Keratinocyte (primary cell): ENCODE measurements at regions not wholly inside any gene's neighbourhood (a gene's known extent, or its start where the extent isn't known, plus 50 kb on each side); places are given as distances from the start of the nearest gene placed in this dataset.

Experiments used
- DNase-seq: peaks from one replicate; pipeline ENCODE4 v3.0.0-alpha.2; 2011; ENCODE audit warnings: low read depth, missing footprints, low spot score
- FAIRE-seq: peaks from 2 replicates; lab custom pipeline; 2011; peaks lifted over from hg19 to GRCh38; lab: Jason Lieb, UNC
- H2AFZ ChIP-seq: 2 replicates; pipeline ENCODE4 v1.6.0; 2012; ENCODE audit warnings: low read length, control low read depth, inconsistent platforms; ENCODE audit not compliant: control insufficient read depth
- H3K27ac ChIP-seq: 2 replicates; pipeline ENCODE4 v1.5.1; 2011; ENCODE audit warnings: low read length; ENCODE audit not compliant: control insufficient read depth, insufficient read depth
- H3K27me3 ChIP-seq: 3 replicates; pipeline ENCODE4 v1.6.0; 2011; ENCODE audit warnings: low read length; ENCODE audit not compliant: control insufficient read depth, insufficient read depth; ENCODE audit errors: extremely low read depth
- H3K36me3 ChIP-seq, 2 experiments: 2 replicates in 1 of 2; 3 replicates in 1 of 2; pipeline ENCODE4 v1.5.1; 2011; ENCODE audit warnings: low read length in 2 of 2, mild to moderate bottlenecking in 1 of 2; ENCODE audit not compliant: control insufficient read depth in 2 of 2, insufficient read depth in 2 of 2; ENCODE audit errors: extremely low read depth in 1 of 2
- H3K4me1 ChIP-seq: 3 replicates; pipeline ENCODE4 v1.5.1; 2011; ENCODE audit warnings: low read length; ENCODE audit not compliant: control insufficient read depth, insufficient read depth; ENCODE audit errors: extremely low read depth
- H3K4me2 ChIP-seq: 3 replicates; pipeline ENCODE4 v1.6.0; 2011; ENCODE audit warnings: low read depth, low read length; ENCODE audit not compliant: control insufficient read depth, insufficient read depth; ENCODE audit errors: extremely low read depth
- H3K4me3 ChIP-seq, 3 experiments: fragments of 200-600 bp in 1 of 3; sonication (generic) in 1 of 3; 2 replicates in 2 of 3; 3 replicates in 1 of 3; pipeline ENCODE4 v1.5.1; 2011 to 2016; ENCODE audit warnings: low read length in 3 of 3, mild to moderate bottlenecking in 3 of 3, control low read depth in 2 of 3, inconsistent platforms in 1 of 3, low read depth in 1 of 3, mixed read lengths in 1 of 3, mixed run types in 1 of 3, moderate library complexity in 1 of 3; ENCODE audit not compliant: control insufficient read depth in 2 of 3, insufficient read depth in 2 of 3; ENCODE audit errors: extremely low read depth in 1 of 3
- H3K79me2 ChIP-seq: 2 replicates; pipeline ENCODE4 v1.6.0; 2012; ENCODE audit warnings: low read length; ENCODE audit not compliant: control insufficient read depth, insufficient read depth
- H3K9ac ChIP-seq: 3 replicates; pipeline ENCODE4 v1.6.0; 2011; ENCODE audit warnings: low read length; ENCODE audit not compliant: control insufficient read depth, insufficient read depth; ENCODE audit errors: extremely low read depth
- H3K9me1 ChIP-seq: 3 replicates; pipeline ENCODE4 v1.6.0; 2011; ENCODE audit warnings: low read length; ENCODE audit not compliant: control insufficient read depth, insufficient read depth; ENCODE audit errors: extremely low read depth
- H3K9me3 ChIP-seq: 2 replicates; pipeline ENCODE4 v1.5.1; 2012; ENCODE audit warnings: low read depth, low read length; ENCODE audit not compliant: control insufficient read depth
- H4K20me1 ChIP-seq: 3 replicates; pipeline ENCODE4 v1.6.0; 2011; ENCODE audit warnings: low read length; ENCODE audit not compliant: control insufficient read depth, insufficient read depth; ENCODE audit errors: extremely low read depth
- CTCF ChIP-seq, 3 experiments: IDR thresholded peaks in 1 of 3; conservative IDR thresholded peaks in 1 of 3; optimal IDR thresholded peaks in 1 of 3; 2 replicates in 2 of 3; 3 replicates in 1 of 3; pipeline versions ENCODE3 to v1.5.1; 2011; ENCODE audit warnings: low read length in 3 of 3, mild to moderate bottlenecking in 3 of 3, moderate library complexity in 2 of 3, control low read depth in 1 of 3, inconsistent platforms in 1 of 3; ENCODE audit not compliant: insufficient read depth in 2 of 3; ENCODE audit errors: extremely low read depth in 1 of 3
- EZH2 ChIP-seq: IDR thresholded peaks from one replicate; pipeline ENCODE4 v1.6.1; 2012; ENCODE audit warnings: inconsistent platforms, mild to moderate bottlenecking, low read length, moderate library complexity
- dilution Hi-C: fragments of 300-500 bp; cut with MboI; formaldehyde crosslinking; loops from one replicate; pipeline ENCODE4 v1.7.0; 2020; ENCODE audit warnings: low sequenced_read_pairs; ENCODE audit not compliant: extremely low pct_ligation_motif_present

GRCh38 chr2:236888794-236889780 is 196.6 kb upstream of the COPS8 start:
- H3K4me1 ChIP-seq, result peaks cover 4% of the 10 kb centered on the region
- no peak for TF ChIP-seq EZH2
- TF ChIP-seq CTCF (optimal IDR thresholded peaks at IDR 0.05 in 1 of 3, IDR thresholded peaks at IDR 0.05 in 1 of 3, conservative IDR thresholded peaks at IDR 0.05 in 1 of 3; ENCODE audit: extremely low read depth in 1 of 3, insufficient read depth in 2 of 3, low read length in 3 of 3), result no peak
- no peaks in the 10 kb centered on the region for H3K9me1 ChIP-seq
- H3K9ac ChIP-seq, result no peak overlapping the region
- no peaks in the 10 kb centered on the region for H3K9me3 ChIP-seq
- H3K79me2 ChIP-seq, result no peaks in the 10 kb centered on the region
- no peak overlapping the region for H3K4me2 ChIP-seq
- H3K27me3 ChIP-seq, result no peaks in the 10 kb centered on the region
- no peak overlapping the region for H2AFZ ChIP-seq
- no peaks in the 10 kb centered on the region for H3K36me3 ChIP-seq
- H3K4me3 ChIP-seq, result no peak overlapping the region
- no peaks in the 10 kb centered on the region for H4K20me1 ChIP-seq
- dilution Hi-C loops, result no loop called here
- FAIRE-seq (no peak), DNase-seq (no peak)
- H3K27ac ChIP-seq, result no peak overlapping the region

GRCh38 chr2:236889791-236890704 is 195.6 kb upstream of the COPS8 start:
- Histone ChIP-seq H3K27me3 (no peaks in the 10 kb centered on the region), H2AFZ (no peak overlapping the region), H3K9me1 (no peaks in the 10 kb centered on the region), H3K9me3 (no peaks in the 10 kb centered on the region), H3K4me3 (no peak overlapping the region), H3K4me2 (no peak overlapping the region), H3K4me1 (peaks cover 4% of the 10 kb centered on the region), H3K27ac (no peak overlapping the region), H3K36me3 (no peaks in the 10 kb centered on the region), H4K20me1 (no peaks in the 10 kb centered on the region), H3K79me2 (no peaks in the 10 kb centered on the region), H3K9ac (no peak overlapping the region)
- no peak for FAIRE-seq
- dilution Hi-C loops, result no loop called here
- TF ChIP-seq CTCF (optimal IDR thresholded peaks at IDR 0.05 in 1 of 3, IDR thresholded peaks at IDR 0.05 in 1 of 3, conservative IDR thresholded peaks at IDR 0.05 in 1 of 3; ENCODE audit: extremely low read depth in 1 of 3, insufficient read depth in 2 of 3, low read length in 3 of 3) (no peak), EZH2 (no peak)
- DNase-seq, result no peak
